Stimulated activated CD8-positive, alpha-beta memory T cell treated with anti-CD3 and anti-CD28 coated beads, Interleukin-7, amount 100 ng/mL, for 48 hours (primary cell): ENCODE measurements at regions not wholly inside any gene's neighbourhood (a gene's known extent, or its start where the extent isn't known, plus 50 kb on each side); places are given as distances from the start of the nearest gene placed in this dataset.

Experiments
- DNase-seq, 2 donors: peaks; one replicate each; pipeline ENCODE4 v3.0.0-alpha.2; 2020; ENCODE audit warnings: low read depth in 1 of 2; ENCODE audit errors: extremely low read depth in 1 of 2

- no peak for DNase-seq
These were observed 200.9 kb upstream of the CHRM2 start for GRCh38 chr7:136667584-136667983.

- no peak for DNase-seq
These were observed 202.5 kb upstream of the CHRM2 start for GRCh38 chr7:136665878-136666509.

GRCh38 chr7:136664537-136664936, 203.9 kb upstream of the CHRM2 start:
- no peak for DNase-seq

- DNase-seq: no peak
These were observed 210.9 kb upstream of the CHRM2 start for GRCh38 chr7:136657482-136657921.

- DNase-seq: no peak
These were observed 211.9 kb upstream of the CHRM2 start for GRCh38 chr7:136656516-136656915.

GRCh38 chr7:136655414-136655813, 213.0 kb upstream of the CHRM2 start:
- no peak for DNase-seq

- DNase-seq: no peak
These were observed 214.0 kb upstream of the CHRM2 start for GRCh38 chr7:136654406-136654805.

GRCh38 chr7:136652635-136653370, 215.6 kb upstream of the CHRM2 start:
- DNase-seq: no peak

- DNase-seq: no peak
These were observed 227.5 kb upstream of the CHRM2 start for GRCh38 chr7:136640977-136641376.

GRCh38 chr7:136637813-136638212, 230.6 kb upstream of the CHRM2 start:
- DNase-seq: no peak

- DNase-seq: no peak
These were observed 232.7 kb upstream of the CHRM2 start for GRCh38 chr7:136635751-136636150.

GRCh38 chr7:136618818-136619217, 249.6 kb upstream of the CHRM2 start:
- DNase-seq: no peak

GRCh38 chr7:136617176-136617575, 251.3 kb upstream of the CHRM2 start:
- DNase-seq: no peak

- DNase-seq: no peak
These were observed 262.7 kb upstream of the CHRM2 start for GRCh38 chr7:136605532-136606329.

- no peak for DNase-seq
These were observed 266.7 kb upstream of the CHRM2 start for GRCh38 chr7:136601772-136602171.

- no peak for DNase-seq
These were observed 268.0 kb upstream of the CHRM2 start for GRCh38 chr7:136600475-136600874.

GRCh38 chr7:136594739-136595144, 273.7 kb upstream of the CHRM2 start:
- no peak for DNase-seq

- no peak for DNase-seq
These were observed 280.2 kb upstream of the CHRM2 start for GRCh38 chr7:136588216-136588615.

- DNase-seq: no peak
These were observed 282.3 kb upstream of the CHRM2 start for GRCh38 chr7:136585954-136586670.

- DNase-seq: no peak
These were observed 302.0 kb upstream of the CHRM2 start for GRCh38 chr7:136566491-136566890.

GRCh38 chr7:136555933-136556332, 312.5 kb upstream of the CHRM2 start:
- DNase-seq: no peak
